CD4-positive, alpha-beta T cell treated with Interleukin-4 for 1 hour (primary cell): ENCODE measurements at regions not wholly inside any gene's neighbourhood (a gene's known extent, or its start where the extent isn't known, plus 50 kb on each side); places are given as distances from the start of the nearest gene placed in this dataset.

Experiments
- DNase-seq, 2 donors: peaks; one replicate each; pipeline ENCODE4 v3.0.0-alpha.2; 2020 to 2022

DNA sequence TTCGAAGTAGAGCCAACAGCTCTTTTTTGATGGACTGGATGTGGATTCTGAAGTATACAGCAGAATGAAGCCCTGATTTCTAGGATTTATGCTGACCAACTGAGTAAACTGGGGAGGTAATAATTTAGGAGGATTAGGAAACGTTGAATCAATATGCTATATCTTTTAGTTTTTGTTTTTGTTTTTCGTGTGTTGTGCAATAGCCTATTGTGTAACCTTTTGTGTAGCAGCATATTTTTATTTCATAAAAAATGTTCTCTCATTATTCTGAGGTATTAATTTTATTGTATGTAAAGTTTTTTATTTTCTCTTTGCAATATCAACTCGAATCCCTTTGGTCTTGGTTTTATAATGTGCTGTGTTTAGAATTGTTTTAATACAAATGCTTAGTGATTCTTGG, 902.3 kb downstream of the EFNA5 start:
- no peak for DNase-seq

DNA sequence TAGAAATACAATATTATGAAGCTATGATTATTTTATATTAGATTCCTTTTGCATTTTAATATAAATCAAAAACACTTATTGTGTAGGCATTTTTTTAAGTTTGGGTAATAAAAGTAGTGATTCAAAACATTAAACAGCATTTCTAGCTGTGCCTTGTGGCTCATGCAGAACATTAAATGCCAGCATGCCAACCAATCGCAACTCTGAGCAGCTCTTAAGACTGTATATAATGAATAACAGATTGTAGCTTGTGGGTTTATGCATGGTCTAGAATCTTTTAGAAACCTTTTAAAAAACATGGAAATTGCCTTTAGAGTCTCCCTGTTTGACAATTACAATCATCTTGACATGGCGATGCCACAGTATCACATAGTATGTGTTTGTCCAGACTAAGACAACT, 903.8 kb downstream of the EFNA5 start:
- no peak for DNase-seq

DNA sequence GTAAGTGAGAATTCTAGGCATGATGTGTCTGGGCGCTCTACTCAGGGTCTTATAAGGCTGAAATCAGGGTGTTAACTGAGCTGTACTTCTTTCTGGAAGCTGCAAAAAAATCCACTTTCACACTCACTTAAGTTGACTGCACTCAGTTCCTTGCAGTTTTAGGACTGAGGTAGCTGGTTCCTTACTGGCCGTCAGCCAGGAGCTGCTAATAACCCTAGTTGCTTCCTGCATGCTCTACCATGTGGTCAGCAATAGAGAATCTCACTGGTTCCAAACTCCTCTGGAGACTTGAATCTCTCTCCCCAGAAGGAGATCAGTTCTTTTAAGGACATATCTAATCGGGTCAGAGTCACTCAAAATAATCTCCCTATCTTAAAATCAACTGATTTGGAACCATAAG, 911.2 kb downstream of the EFNA5 start:
- no peak for DNase-seq

DNA sequence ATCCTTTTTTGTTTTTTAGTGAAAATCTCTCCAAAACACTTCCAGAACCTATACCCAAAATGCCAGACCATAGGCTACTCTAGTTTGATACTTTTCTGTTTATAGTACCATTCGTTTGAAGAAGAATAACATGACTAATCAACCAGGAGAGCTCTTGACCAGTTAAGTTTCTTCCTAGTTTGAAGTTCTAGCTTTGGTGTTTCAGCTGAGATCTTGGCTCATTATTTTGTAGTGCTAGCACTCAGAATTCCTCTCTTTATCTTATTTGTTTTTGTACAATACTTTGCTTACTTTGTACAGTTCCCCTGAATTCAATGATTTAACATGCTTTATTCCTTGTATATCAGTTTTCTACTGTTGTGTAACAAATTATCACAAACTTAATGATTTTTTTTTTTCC, 911.6 kb downstream of the EFNA5 start:
- DNase-seq: no peak

DNA sequence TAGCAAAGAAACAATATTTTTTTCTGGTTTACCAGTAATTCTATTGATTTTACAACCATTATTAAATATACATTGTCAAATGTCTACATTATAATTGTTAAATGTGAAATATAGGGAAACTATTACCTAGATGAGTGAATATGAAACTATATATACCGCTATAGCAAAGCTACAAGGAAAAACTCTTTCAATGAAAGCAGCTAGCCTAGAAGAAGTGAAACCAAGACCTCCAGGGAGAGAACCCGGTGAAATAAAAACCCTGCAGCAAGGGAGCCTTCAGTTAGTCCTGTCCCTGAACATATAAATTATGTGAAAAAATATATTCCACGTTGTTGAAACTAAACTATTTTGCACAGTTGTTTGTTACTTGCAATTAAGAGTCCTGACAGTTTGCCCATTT, 913.1 kb downstream of the EFNA5 start:
- no peak for DNase-seq

DNA sequence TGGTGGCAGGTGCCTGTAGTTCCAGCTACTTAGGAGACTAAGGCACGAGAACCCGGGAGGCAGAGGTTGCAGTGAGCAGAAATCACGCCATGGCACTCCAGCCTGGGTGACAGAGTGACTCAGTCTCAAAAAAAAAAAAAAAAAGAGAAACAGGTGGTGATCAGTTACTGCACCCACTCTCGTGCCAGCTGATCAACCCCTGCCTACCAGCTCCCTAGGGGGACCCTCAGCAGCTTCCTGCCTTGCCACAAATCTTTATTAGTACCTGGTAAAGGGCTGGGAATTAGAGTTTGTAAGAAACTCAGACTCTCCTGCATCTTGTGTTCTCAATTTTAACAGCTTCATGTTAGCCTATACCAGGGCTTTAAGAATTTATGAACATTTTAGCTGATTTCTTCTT, 914.9 kb downstream of the EFNA5 start:
- no peak for DNase-seq

DNA sequence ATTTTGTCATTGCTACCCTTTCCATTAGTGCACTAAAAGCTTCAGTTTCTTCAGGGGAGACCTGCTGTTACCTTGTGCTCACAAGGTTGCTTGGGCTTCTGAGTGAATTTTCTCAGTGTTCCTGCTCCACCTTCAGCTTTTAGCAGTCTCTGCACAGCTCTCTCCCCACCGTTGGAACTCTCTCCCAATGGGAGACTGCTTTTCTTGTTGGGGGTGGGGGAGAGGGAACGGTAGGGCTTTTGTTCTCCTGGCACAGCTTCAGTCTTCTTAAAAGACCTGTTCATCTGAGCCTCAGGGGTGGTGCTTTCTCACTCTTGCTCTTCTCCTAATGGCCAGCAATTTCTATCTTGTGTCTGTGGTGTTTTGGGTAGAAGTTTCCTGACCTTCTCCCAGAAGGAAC, 915.7 kb downstream of the EFNA5 start:
- no peak for DNase-seq

DNA sequence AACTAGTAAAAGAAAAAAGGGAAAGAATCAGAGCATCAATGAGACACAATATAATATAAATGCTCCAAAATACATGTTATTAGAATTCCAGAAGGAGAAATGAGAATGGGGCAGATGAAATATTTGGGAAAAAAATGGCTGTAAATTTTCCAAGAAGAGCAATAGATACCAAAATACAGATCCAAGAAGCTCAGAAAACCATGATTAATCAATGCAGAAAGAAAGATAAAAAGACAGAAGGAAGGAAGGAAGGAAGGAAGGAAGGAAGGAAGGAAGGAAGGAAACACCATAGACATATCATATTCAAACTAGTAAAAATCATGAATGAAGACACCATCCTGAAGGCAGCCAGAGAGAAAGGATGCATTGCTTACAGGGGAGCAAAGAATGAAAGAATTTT, 920.9 kb downstream of the EFNA5 start:
- no peak for DNase-seq

DNA sequence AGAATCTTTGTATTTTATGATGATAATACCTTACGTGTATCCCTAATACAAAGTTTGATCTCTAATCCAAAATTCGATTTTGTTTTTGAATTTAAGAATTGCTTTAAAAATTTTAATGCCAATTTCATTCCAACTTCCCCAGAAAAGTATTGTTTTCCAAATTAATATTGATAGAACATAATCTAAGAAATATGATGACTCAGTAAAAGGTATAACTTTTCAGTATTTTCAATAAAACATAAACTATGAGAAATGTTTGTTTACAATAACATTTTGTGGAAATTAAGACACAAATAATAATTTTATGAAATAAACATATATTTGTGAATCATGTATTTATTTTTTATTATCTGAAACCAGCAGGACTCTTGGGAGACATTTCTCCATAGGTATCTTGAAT, 931.6 kb downstream of the EFNA5 start:
- DNase-seq: no peak

DNA sequence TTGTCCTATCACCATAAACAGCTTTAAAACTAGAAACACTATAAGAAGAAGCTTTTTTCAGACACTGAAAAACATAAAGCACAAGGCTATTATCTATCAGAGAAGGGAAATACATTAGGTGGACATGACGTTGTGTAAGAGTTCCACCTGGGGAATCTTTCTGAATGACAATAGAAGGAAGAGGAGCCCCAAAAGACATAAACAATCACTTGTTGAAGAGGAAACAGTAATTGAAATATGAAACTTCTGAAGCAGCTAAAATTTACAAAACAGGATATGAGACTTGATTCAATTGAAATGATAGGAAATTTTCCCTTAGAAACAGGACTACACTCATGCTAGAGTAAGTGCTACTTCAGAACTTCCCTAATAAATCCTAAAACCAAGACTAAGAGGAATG, 933.6 kb downstream of the EFNA5 start:
- DNase-seq: no peak

DNA sequence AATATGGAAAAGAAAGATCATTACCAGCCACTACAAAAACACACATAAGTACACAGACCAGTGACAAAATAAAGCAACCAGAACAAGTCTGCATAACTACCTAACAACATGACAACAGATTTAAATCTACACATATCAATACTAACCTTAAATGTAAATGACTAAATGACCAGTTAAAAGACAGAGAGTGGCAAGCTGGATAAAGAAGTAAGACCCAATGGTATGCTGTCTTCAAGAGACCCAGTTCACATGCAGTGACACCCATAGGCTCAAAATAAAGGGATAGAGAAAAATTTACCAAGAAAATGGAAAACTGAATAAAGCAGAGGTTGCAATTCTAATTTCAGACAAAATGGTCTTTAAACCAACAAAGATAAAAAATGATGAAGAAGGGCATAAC, 938.1 kb downstream of the EFNA5 start:
- DNase-seq: no peak

DNA sequence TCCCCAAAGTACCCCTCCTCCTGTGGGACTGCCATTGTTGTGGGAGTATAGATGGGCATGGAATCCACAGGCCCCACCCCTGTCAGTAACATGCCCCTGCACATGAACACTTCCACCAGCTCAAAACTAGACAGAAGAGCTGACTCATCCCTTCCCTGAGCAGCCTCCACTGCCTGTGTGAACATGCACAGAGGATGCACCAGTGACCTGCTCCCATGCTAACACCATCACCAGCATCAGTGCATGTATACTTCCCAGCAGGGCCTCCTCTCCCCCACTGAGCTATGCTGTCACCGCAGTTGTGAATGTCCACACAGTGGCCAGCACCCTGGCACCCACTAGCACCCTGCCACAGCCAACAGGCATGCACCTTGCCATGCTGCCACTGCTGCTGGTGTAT, 939.8 kb downstream of the EFNA5 start:
- DNase-seq: no peak

DNA sequence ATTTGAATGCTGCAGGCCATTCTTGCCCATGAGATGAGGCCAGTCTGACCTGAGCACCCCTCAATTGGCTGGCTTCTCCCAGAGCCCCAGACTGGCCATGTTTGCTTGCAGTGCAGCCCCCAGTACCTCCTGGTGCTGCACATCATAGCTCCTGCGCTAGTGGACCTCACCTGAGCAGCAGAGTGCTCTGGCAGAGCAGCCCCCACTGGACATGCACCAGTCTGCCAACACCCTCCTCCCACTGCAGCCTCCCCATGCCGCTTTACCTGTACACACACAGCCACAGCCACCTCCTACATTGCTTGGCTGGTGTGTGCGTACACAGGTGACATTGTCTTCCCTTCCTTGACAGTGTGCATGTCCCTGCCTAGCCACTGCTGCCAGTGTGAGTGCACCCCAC, 940.2 kb downstream of the EFNA5 start:
- no peak for DNase-seq

DNA sequence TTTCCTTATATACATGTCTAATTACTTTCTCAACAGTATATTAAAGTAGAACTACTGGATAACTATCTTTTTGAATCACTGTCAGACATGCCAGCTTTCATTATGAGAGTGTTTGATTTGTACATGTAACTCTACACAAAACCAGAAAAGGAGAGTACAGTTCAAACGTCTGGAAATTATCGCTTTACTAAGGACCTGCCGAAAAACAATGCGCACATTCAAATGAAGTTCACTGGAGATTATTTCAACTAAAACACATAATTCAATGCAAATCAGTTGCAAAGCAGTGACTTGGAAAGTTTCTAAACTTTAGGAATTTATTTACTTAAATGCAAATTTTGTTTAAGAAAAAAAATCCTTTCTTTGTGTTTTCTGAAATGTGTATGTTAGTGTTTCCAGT, 942.5 kb downstream of the EFNA5 start:
- no peak for DNase-seq

DNA sequence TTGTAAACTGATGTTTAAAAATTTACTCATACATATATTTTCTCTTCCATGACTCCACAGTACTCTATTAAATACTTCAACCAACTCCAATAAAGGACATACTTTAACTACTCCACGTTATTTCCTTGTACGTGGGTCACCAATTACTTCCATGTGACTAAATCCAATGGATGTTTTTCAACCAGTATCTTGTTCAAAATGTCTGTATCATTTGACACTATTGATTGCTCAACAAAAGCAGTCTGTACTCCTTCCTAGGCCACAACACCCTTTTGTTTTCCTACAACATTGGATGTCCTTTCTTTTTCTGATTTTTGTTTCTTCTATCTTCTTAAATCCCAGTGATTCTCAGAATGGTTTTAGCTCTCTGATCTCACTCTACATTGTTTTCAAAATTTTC, 943.7 kb downstream of the EFNA5 start:
- no peak for DNase-seq

DNA sequence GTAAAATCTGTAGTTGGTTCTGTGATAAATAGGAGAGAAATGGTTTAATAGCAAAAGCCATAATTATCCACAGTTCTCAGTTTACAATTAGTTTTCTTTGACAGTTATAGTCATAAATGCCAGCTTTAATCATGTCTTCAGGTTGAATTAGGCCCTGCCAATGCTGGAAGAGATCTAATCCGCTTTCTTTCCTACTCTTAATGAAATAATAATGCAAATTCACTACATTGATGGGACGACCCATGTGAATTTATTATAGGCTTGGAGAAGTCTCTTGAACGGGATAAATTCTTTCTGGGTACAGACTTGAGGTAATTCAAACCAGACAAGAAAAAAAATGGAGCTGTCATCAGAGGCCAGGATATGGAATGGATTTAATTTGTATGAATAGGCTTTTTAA, 950.4 kb downstream of the EFNA5 start:
- DNase-seq: no peak

DNA sequence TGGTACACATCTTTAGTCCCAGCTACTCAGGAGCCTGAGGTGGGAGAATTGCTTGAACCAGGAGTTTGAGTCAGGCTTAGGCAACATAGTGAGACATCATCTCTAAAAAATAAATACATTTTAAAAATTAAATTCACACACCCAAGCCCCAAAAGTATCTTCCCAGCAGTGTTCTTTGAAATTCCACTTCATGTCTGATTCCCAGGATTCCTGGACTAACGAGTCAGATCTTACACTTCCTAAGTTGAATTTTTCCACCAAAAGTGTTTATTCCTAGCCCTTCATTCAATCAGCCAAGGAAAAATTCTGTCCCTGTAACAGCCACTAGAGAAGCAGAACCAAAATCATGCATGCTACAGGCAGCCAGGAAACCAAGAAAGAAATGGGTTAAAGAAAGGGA, 970.9 kb downstream of the EFNA5 start:
- no peak for DNase-seq

DNA sequence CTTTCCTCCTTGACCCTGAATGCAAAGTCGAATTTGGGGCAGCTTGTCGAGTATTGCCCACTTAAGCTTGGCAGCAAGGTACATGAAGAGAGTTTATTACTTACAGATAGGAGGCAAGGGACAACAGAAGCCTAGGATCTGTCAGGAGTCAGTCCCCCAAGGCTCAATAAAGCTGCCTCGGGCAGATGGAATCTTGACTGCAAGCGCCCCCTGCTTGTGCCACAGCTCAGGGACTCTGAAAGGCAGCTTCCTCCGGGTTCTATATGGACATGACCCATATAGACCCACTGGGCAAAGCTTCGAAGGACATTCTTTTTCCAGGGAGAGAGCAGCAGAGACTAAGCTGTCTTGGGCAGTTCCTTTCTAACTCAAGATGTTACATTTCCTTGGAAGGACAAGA, 971.5 kb downstream of the EFNA5 start:
- DNase-seq: no peak

DNA sequence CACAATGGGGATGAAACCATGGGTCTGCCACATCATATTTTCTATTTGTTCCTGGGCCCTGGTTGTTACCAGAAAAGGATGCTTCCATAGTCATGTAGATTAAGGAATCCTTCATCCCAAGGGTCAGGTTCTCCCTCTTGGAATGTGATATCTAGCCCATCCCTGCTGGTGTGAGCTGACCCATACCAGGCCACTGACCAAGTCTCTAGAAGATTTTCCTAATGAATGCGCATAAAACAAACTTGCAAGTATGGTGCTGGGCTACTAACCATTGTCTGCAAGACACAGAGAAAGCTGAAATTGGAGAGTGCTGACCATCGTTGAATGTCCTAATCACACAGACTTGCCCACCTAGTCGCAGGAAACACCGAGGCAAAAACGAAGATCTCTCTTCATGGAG, 972.6 kb downstream of the EFNA5 start:
- DNase-seq: no peak

DNA sequence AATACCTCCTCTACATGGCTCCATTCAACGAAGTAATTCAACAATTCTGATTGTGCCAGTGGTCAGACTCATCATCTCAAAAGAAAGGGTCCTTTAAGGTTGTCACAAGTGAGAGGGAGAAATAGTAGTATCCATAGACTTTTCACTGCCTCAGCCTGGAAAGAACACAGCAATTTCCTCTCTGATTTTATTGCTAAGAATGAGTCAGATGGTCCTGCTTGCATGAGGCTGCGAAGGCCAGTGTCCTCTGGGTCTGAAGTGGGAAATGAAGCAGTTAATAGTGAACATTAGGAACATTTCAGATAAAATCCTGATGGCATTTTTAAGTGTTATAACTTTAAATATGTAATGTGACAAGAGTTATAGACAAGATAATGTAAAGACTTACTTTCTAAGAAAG, 979.0 kb downstream of the EFNA5 start:
- DNase-seq: no peak

DNA sequence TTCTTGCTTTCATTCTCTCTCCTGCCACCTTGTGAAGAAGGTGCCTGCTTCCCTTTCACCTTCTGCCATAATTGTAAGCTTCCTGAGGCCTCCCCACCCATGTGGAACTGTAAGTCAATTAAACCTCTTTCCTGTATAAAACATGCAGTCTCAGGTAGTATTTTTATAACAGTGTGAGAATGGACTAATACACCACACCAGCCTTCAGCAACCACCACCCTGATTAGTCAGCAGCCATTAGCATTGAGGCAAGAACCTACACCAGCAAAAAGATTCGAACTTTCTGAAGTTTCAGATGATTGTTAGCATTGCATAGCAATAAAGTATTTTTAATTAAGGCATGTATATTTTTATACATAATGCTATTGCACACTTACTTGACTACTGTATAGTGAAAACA, 980.2 kb downstream of the EFNA5 start:
- DNase-seq: no peak

DNA sequence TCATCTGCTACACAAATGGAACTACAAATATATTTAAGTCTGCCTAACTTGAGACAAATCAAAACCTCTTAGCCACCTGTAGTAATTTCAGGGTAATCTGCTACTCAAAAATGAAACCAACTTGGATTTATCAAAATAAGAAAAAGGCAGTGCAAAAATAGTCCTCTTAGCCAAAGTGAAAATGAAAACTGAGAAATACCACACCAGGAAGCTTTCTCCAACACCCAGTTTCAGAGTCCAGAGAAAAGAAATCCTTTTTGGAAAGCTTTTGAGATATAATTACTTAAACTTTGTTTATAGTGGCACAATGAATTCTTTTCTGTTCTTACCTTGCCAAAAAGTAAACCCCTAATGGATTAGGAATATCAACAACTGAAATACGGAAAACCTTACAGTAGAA, 990.4 kb downstream of the EFNA5 start:
- DNase-seq: no peak

DNA sequence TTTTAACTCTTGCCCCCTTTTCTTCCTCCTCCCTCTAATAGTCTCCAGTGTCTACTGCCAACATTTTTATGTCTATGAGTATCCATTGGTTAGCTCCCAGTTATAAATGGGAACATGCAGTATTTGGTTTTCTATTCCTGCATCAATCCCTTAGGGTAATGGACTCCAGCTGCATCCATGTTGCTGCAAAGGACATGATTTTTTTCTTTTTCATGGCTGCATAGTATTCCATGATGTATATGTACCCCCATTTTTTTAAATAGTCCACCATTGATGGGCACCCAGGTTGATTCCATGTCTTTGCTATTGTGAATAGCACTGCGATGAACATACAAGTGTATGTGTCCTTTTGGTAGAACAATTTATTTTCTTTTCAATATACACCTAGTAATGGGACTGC, 993.7 kb downstream of the EFNA5 start:
- no peak for DNase-seq

DNA sequence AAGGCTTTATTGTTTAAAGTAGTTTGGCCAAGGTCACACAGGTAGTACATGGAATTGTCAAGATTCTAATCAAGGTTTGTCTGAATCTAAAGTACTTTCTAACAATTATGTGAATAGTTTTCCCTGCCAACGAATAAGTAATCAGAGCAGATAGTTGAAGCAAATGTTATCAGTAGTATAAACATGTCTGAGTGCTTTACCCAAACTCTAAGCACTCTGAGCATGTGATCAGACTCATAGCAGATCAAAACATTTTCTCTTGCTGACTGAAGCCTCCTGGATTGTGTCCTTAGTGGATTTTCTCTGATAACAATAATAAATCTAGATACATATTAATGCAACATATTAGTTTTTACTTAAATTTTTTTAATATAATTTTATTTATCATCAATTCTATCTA, 995.0 kb downstream of the EFNA5 start:
- DNase-seq: no peak

DNA sequence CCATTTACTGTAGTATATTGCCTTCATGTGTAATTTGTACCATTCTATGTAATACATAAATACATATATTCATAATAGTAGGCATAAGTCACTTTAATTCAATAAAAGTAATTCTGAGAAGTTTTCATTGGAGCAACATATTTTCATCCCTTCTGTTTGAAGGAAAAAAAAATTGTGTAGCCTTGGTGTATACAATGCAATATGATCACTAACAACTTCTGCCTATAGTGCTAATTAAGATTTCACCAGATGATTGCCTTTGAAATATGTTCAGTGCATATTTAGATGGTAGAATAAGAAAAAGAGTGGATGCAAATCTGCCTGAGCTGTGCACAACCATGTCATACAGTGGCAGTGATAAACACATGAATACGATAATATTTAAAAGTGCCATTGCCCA, 996.8 kb downstream of the EFNA5 start:
- DNase-seq: no peak

DNA sequence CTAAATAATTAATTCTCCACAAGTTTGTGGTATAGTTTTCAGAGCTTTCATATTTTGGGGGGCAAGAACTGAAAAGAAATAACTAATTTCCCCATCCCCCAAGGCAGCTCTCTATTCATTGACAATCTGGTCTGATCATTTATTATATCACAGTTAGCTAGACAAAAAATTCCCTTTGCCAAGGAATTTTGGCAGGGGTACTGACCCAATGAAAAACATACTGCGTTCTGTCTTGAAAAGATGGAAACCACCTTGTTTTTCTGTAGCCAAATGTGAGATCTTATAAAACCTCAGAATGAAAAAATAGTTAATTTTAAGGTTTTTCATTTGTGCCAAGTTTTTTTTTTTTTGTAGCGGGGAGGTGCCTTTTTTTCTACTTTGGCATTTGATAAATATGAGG, 1008.9 kb downstream of the EFNA5 start:
- DNase-seq: no peak

DNA sequence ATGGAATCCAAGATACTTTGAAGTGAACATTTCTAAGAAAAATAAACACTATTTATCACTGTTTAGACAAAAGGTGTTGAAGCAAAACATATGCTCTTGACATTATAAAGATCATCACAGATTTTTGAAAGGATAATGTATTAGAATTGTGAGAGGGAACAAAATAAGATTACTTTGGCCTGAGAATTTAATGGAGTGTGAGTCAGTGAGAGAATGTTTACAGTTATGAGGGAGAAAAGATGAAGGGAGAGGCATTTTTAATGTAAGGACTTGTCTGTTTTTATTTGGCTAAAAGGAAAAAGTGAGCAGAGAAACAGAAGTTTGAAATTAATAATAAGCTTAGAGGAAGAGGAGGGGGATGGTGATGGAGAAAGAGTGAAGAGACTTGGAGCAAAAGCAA, 1010.1 kb downstream of the EFNA5 start:
- DNase-seq: no peak
